ENCODE measurements at regions not wholly inside any gene's neighbourhood (a gene's known extent, or its start where the extent isn't known, plus 50 kb on each side); places are given as distances from the start of the nearest gene placed in this dataset.

- no peak for DNase-seq (ENCODE audit: low spot score)
These were observed 58.8 kb upstream of the RAI14 start for GRCh38 chr5:34597034-34598027.

- DNase-seq (ENCODE audit: low spot score), result peak; percentile 86
These were observed 57.8 kb upstream of the RAI14 start for GRCh38 chr5:34598177-34598794.

DNA sequence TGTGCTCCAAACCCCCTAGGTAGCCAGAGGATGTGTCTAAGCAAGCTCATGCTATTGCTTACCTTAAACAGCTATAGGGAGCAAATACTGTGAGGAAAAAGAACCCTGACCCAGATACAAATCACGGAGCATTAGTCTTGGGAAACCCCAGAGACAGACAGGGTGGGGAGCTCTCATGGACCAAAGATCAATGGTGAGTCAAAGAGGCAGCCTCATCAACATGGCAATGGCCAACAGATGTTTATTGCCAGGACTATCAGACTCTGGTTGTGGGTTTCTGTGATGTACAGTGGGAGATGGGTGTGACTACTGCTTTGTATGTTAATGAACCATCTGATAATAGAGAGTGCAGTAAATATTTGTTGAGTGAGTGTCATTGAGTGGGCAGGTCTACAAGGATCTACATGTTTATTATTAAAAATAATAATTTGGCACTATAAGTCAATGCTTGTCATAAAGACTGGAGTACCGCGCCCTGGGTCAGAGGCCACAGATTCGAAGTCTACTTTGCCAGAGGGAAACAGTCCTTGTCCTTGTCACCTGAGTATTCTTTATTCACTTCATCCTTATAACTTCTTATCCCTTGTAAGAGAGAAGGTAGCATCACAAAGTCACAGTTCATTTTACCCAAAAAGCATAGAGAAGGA lies 56.5 kb upstream of the RAI14 start:
- no peak for DNase-seq (ENCODE audit: low spot score)

GRCh38 chr5:34600118-34600493 lies 56.0 kb upstream of the RAI14 start:
- DNase-seq (ENCODE audit: low spot score), result no peak

GRCh38 chr5:34603378-34603777 lies 52.8 kb upstream of the RAI14 start:
- DNase-seq (ENCODE audit: low spot score), result no peak

DNA sequence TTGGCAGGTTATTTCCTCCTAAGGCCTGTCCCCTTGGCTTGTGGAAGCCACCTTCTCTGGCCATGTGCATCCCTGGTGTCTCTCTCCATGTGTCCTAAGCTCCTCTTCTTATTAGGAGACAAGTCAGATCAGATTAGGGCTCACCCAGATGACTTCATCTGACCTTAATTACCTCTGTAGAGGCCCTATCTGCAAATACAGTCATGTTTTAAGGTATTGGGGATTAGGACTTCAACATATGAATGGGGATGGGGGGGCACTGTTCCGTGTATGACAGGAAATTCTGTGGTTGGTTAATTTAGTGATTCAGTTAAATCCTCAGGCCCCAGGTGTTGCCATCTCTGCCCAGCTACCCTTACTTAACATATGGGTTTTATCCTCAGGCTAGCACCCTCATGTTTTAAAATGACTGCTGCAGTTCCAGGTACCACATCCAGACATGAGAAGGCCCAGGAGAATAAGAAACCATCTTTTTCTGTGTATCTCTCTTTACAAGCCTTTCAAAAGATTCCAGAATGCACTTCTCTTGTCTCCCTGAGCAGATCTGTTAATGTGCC lies 51.9 kb upstream of the RAI14 start:
- DNase-seq (ENCODE audit: low spot score), result no peak

GRCh38 chr5:34606101-34606500 lies 50.0 kb upstream of the RAI14 start:
- DNase-seq (ENCODE audit: low spot score), result no peak
